ENCODE measurements at regions not wholly inside any gene's neighbourhood (a gene's known extent, or its start where the extent isn't known, plus 50 kb on each side); places are given as distances from the start of the nearest gene placed in this dataset.

- no peak for TF ChIP-seq PKNOX1 (IDR thresholded peaks at IDR 0.05)
- TF ChIP-seq BHLHE40 (IDR thresholded peaks at IDR 0.05; ENCODE audit: borderline replicate concordance) = no peak
- no peak for TF ChIP-seq LEF1 (IDR thresholded peaks at IDR 0.05; ENCODE audit: borderline replicate concordance)
Observed at GRCh38 chr12:53862831-53863230, 75.8 kb upstream of the HOXC13 start.

All from HEK293T (cell line).